Fibroblast of skin of left quadriceps (primary cell): ENCODE measurements at regions not wholly inside any gene's neighbourhood (a gene's known extent, or its start where the extent isn't known, plus 50 kb on each side); places are given as distances from the start of the nearest gene placed in this dataset.

Experiments
- DNase-seq, 2 experiments: peaks; one replicate each; pipeline ENCODE4 v3.0.0-alpha.2; 2013; ENCODE audit warnings: low read depth in 2 of 2

GRCh38 chr9:113783475-113783874 is 92.6 kb upstream of the ZNF618 start:
- DNase-seq: no peak

GRCh38 chr9:113785334-113785733 is 90.8 kb upstream of the ZNF618 start:
- DNase-seq: no peak

GRCh38 chr9:113786071-113786470 is 90.0 kb upstream of the ZNF618 start:
- DNase-seq: no peak

- DNase-seq: no peak
Measured at GRCh38 chr9:113787871-113788270, 88.2 kb upstream of the ZNF618 start.

GRCh38 chr9:113788616-113789330 is 87.3 kb upstream of the ZNF618 start:
- no peak for DNase-seq

- DNase-seq: no peak
Measured at GRCh38 chr9:113790093-113790492, 86.0 kb upstream of the ZNF618 start.

- no peak for DNase-seq
Measured at GRCh38 chr9:113793558-113793957, 82.6 kb upstream of the ZNF618 start.

GRCh38 chr9:113794721-113795120 is 81.4 kb upstream of the ZNF618 start:
- no peak for DNase-seq

- no peak for DNase-seq
Measured at GRCh38 chr9:113795811-113796392, 80.2 kb upstream of the ZNF618 start.

- no peak for DNase-seq
Measured at GRCh38 chr9:113796646-113797426, 79.3 kb upstream of the ZNF618 start.

GRCh38 chr9:113798062-113799030 is 77.8 kb upstream of the ZNF618 start:
- DNase-seq: no peak

GRCh38 chr9:113800276-113800675 is 75.8 kb upstream of the ZNF618 start:
- DNase-seq: no peak

GRCh38 chr9:113803811-113804589 is 72.1 kb upstream of the ZNF618 start:
- no peak for DNase-seq

GRCh38 chr9:113805486-113806132 is 70.5 kb upstream of the ZNF618 start:
- no peak for DNase-seq

GRCh38 chr9:113807173-113808061 is 68.7 kb upstream of the ZNF618 start:
- DNase-seq: peak; percentile 27 to 29

- peak; percentile 64 to 73 for DNase-seq
Measured at GRCh38 chr9:113808391-113809358, 67.4 kb upstream of the ZNF618 start.

GRCh38 chr9:113817171-113817570 is 58.9 kb upstream of the ZNF618 start:
- DNase-seq: no peak

- DNase-seq: no peak
Measured at GRCh38 chr9:113818391-113818790, 57.7 kb upstream of the ZNF618 start.
